Keratinocyte (primary cell): ENCODE measurements at regions not wholly inside any gene's neighbourhood (a gene's known extent, or its start where the extent isn't known, plus 50 kb on each side); places are given as distances from the start of the nearest gene placed in this dataset.

Experiments
- DNase-seq: peaks from one replicate; pipeline ENCODE4 v3.0.0-alpha.2; 2011; ENCODE audit warnings: low read depth, missing footprints, low spot score
- FAIRE-seq: peaks from 2 replicates; lab custom pipeline; 2011; peaks lifted over from hg19 to GRCh38; lab: Jason Lieb, UNC
- H2AFZ ChIP-seq: 2 replicates; pipeline ENCODE4 v1.6.0; 2012; ENCODE audit warnings: low read length, control low read depth, inconsistent platforms; ENCODE audit not compliant: control insufficient read depth
- H3K27ac ChIP-seq: 2 replicates; pipeline ENCODE4 v1.5.1; 2011; ENCODE audit warnings: low read length; ENCODE audit not compliant: control insufficient read depth, insufficient read depth
- H3K27me3 ChIP-seq: 3 replicates; pipeline ENCODE4 v1.6.0; 2011; ENCODE audit warnings: low read length; ENCODE audit not compliant: control insufficient read depth, insufficient read depth; ENCODE audit errors: extremely low read depth
- H3K36me3 ChIP-seq, 2 experiments: 2 replicates in 1 of 2; 3 replicates in 1 of 2; pipeline ENCODE4 v1.5.1; 2011; ENCODE audit warnings: low read length in 2 of 2, mild to moderate bottlenecking in 1 of 2; ENCODE audit not compliant: control insufficient read depth in 2 of 2, insufficient read depth in 2 of 2; ENCODE audit errors: extremely low read depth in 1 of 2
- H3K4me1 ChIP-seq: 3 replicates; pipeline ENCODE4 v1.5.1; 2011; ENCODE audit warnings: low read length; ENCODE audit not compliant: control insufficient read depth, insufficient read depth; ENCODE audit errors: extremely low read depth
- H3K4me2 ChIP-seq: 3 replicates; pipeline ENCODE4 v1.6.0; 2011; ENCODE audit warnings: low read depth, low read length; ENCODE audit not compliant: control insufficient read depth, insufficient read depth; ENCODE audit errors: extremely low read depth
- H3K4me3 ChIP-seq, 3 experiments: fragments of 200-600 bp in 1 of 3; sonication (generic) in 1 of 3; 2 replicates in 2 of 3; 3 replicates in 1 of 3; pipeline ENCODE4 v1.5.1; 2011 to 2016; ENCODE audit warnings: low read length in 3 of 3, mild to moderate bottlenecking in 3 of 3, control low read depth in 2 of 3, inconsistent platforms in 1 of 3, low read depth in 1 of 3, mixed read lengths in 1 of 3, mixed run types in 1 of 3, moderate library complexity in 1 of 3; ENCODE audit not compliant: control insufficient read depth in 2 of 3, insufficient read depth in 2 of 3; ENCODE audit errors: extremely low read depth in 1 of 3
- H3K79me2 ChIP-seq: 2 replicates; pipeline ENCODE4 v1.6.0; 2012; ENCODE audit warnings: low read length; ENCODE audit not compliant: control insufficient read depth, insufficient read depth
- H3K9ac ChIP-seq: 3 replicates; pipeline ENCODE4 v1.6.0; 2011; ENCODE audit warnings: low read length; ENCODE audit not compliant: control insufficient read depth, insufficient read depth; ENCODE audit errors: extremely low read depth
- H3K9me1 ChIP-seq: 3 replicates; pipeline ENCODE4 v1.6.0; 2011; ENCODE audit warnings: low read length; ENCODE audit not compliant: control insufficient read depth, insufficient read depth; ENCODE audit errors: extremely low read depth
- H3K9me3 ChIP-seq: 2 replicates; pipeline ENCODE4 v1.5.1; 2012; ENCODE audit warnings: low read depth, low read length; ENCODE audit not compliant: control insufficient read depth
- H4K20me1 ChIP-seq: 3 replicates; pipeline ENCODE4 v1.6.0; 2011; ENCODE audit warnings: low read length; ENCODE audit not compliant: control insufficient read depth, insufficient read depth; ENCODE audit errors: extremely low read depth
- EZH2 ChIP-seq: IDR thresholded peaks from one replicate; pipeline ENCODE4 v1.6.1; 2012; ENCODE audit warnings: inconsistent platforms, mild to moderate bottlenecking, low read length, moderate library complexity
- dilution Hi-C: fragments of 300-500 bp; cut with MboI; formaldehyde crosslinking; loops from one replicate; pipeline ENCODE4 v1.7.0; 2020; ENCODE audit warnings: low sequenced_read_pairs; ENCODE audit not compliant: extremely low pct_ligation_motif_present
- TF ChIP-seq, protein P1 (sequence below), 3 experiments: IDR thresholded peaks in 1 of 3; conservative IDR thresholded peaks in 1 of 3; optimal IDR thresholded peaks in 1 of 3; 2 replicates in 2 of 3; 3 replicates in 1 of 3; pipeline versions ENCODE3 to v1.5.1; 2011; ENCODE audit warnings: low read length in 3 of 3, mild to moderate bottlenecking in 3 of 3, moderate library complexity in 2 of 3, control low read depth in 1 of 3, inconsistent platforms in 1 of 3; ENCODE audit not compliant: insufficient read depth in 2 of 3; ENCODE audit errors: extremely low read depth in 1 of 3

DNA sequence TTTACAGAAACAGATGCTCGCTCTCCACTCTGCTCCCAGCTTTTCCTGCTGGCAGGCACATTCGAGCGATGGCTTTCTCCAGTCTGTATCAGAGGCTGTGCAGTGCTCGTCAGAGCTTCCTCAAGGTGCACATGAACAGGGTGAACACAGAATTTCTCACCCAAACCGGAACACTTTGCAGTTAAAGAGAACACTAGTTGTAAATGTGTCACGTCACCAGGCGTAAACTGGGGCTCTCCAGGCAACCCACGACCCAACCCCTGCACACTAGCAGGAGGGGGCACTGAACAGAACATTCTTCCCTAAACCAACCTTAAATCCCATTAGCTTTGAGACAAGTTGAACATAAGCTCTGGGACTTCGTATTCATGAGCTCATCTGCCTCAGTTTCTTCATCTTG is 119.0 kb downstream of the RMI2 start:
- TF ChIP-seq, protein P1, sequence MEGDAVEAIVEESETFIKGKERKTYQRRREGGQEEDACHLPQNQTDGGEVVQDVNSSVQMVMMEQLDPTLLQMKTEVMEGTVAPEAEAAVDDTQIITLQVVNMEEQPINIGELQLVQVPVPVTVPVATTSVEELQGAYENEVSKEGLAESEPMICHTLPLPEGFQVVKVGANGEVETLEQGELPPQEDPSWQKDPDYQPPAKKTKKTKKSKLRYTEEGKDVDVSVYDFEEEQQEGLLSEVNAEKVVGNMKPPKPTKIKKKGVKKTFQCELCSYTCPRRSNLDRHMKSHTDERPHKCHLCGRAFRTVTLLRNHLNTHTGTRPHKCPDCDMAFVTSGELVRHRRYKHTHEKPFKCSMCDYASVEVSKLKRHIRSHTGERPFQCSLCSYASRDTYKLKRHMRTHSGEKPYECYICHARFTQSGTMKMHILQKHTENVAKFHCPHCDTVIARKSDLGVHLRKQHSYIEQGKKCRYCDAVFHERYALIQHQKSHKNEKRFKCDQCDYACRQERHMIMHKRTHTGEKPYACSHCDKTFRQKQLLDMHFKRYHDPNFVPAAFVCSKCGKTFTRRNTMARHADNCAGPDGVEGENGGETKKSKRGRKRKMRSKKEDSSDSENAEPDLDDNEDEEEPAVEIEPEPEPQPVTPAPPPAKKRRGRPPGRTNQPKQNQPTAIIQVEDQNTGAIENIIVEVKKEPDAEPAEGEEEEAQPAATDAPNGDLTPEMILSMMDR (optimal IDR thresholded peaks at IDR 0.05 in 1 of 3, IDR thresholded peaks at IDR 0.05 in 1 of 3, conservative IDR thresholded peaks at IDR 0.05 in 1 of 3; ENCODE audit: extremely low read depth in 1 of 3, insufficient read depth in 2 of 3, low read length in 3 of 3), result no peak
- no peak for TF ChIP-seq EZH2
- Histone ChIP-seq H3K79me2 (no peaks in the 10 kb centered on the region), H3K36me3 (no peaks in the 10 kb centered on the region), H4K20me1 (no peaks in the 10 kb centered on the region), H3K27ac (no peak overlapping the region), H3K4me3 (no peak overlapping the region), H2AFZ (no peak overlapping the region), H3K27me3 (peaks cover 5% of the 10 kb centered on the region), H3K9ac (no peak overlapping the region), H3K4me2 (no peak overlapping the region), H3K4me1 (no peaks in the 10 kb centered on the region), H3K9me3 (no peaks in the 10 kb centered on the region), H3K9me1 (no peaks in the 10 kb centered on the region)
- FAIRE-seq (no peak), DNase-seq (no peak)
- dilution Hi-C loops, result no loop called here

DNA sequence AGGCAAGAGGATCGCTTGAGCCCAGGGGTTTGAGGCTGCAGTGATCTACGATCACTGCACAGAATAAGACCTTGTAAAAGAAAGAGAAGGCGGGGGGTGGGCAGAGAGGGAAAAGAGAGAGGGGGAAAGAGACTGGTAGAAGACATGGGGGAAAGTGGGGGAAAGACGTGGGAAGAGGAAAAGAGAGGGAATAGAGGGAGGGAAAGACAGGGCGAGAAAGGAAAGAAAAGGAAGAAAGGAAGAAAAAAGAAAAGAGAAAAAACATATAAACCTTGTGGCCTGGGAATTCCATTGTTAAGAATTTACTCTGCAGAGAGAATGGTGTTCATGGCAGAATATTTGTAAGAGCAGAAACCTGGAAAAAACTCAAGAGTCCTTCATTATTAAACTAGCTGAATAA is 120.4 kb downstream of the RMI2 start:
- no peak overlapping the region for H2AFZ ChIP-seq
- no peaks in the 10 kb centered on the region for H3K4me1 ChIP-seq
- DNase-seq (no peak), FAIRE-seq (no peak)
- H3K79me2 ChIP-seq, result no peaks in the 10 kb centered on the region
- no peak overlapping the region for H3K27ac ChIP-seq
- no peak for TF ChIP-seq EZH2
- TF ChIP-seq, protein P1 (optimal IDR thresholded peaks at IDR 0.05 in 1 of 3, IDR thresholded peaks at IDR 0.05 in 1 of 3, conservative IDR thresholded peaks at IDR 0.05 in 1 of 3; ENCODE audit: extremely low read depth in 1 of 3, insufficient read depth in 2 of 3, low read length in 3 of 3), result no peak
- dilution Hi-C loops, result no loop called here
- no peaks in the 10 kb centered on the region for H4K20me1 ChIP-seq
- no peaks in the 10 kb centered on the region for H3K36me3 ChIP-seq
- H3K9me1 ChIP-seq, result no peaks in the 10 kb centered on the region
- no peak overlapping the region for H3K9ac ChIP-seq
- H3K9me3 ChIP-seq, result no peaks in the 10 kb centered on the region
- H3K27me3 ChIP-seq, result no peaks in the 10 kb centered on the region
- no peak overlapping the region for H3K4me3 ChIP-seq
- H3K4me2 ChIP-seq, result no peak overlapping the region
